ENCODE measurements at regions not wholly inside any gene's neighbourhood (a gene's known extent, or its start where the extent isn't known, plus 50 kb on each side); places are given as distances from the start of the nearest gene placed in this dataset.

DNA sequence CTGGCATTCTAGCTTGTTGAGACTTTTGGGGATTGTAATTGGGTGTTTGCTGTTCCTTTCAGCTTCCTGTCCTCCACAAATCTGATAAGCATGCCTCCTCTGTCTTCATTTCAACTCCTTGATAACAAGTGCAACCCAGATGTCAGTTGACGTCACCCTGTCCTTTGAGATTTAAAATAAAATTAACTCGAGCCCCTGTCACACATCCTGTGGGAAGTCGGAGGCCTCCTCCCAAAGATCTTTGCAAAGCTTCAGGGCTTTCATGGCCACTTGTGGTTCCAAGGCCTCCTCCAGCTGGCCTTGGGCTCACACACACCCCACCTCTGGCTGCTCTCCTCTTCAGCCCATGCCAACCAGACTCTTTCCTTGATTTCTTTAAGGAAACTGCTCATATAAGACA, 69.9 kb upstream of the ITGA6 start:
- no peak for DNase-seq (ENCODE audit: low read depth)
- TF ChIP-seq, protein P1, sequence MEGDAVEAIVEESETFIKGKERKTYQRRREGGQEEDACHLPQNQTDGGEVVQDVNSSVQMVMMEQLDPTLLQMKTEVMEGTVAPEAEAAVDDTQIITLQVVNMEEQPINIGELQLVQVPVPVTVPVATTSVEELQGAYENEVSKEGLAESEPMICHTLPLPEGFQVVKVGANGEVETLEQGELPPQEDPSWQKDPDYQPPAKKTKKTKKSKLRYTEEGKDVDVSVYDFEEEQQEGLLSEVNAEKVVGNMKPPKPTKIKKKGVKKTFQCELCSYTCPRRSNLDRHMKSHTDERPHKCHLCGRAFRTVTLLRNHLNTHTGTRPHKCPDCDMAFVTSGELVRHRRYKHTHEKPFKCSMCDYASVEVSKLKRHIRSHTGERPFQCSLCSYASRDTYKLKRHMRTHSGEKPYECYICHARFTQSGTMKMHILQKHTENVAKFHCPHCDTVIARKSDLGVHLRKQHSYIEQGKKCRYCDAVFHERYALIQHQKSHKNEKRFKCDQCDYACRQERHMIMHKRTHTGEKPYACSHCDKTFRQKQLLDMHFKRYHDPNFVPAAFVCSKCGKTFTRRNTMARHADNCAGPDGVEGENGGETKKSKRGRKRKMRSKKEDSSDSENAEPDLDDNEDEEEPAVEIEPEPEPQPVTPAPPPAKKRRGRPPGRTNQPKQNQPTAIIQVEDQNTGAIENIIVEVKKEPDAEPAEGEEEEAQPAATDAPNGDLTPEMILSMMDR (IDR thresholded peaks at IDR 0.05; ENCODE audit: insufficient read depth, low read depth, low read length): no peak
- H3K4me3 ChIP-seq (ENCODE audit: low read depth, low read length): no peak overlapping the region

- H3K4me3 ChIP-seq (ENCODE audit: low read depth, low read length): no peak overlapping the region
- TF ChIP-seq, protein P1 (IDR thresholded peaks at IDR 0.05; ENCODE audit: insufficient read depth, low read depth, low read length): no peak
- no peak for DNase-seq (ENCODE audit: low read depth)
Measured at GRCh38 chr2:172358691-172359556, 68.5 kb upstream of the ITGA6 start.

GRCh38 chr2:172361360-172361759, 66.0 kb upstream of the ITGA6 start:
- TF ChIP-seq, protein P1 (IDR thresholded peaks at IDR 0.05; ENCODE audit: insufficient read depth, low read depth, low read length): no peak
- H3K4me3 ChIP-seq (ENCODE audit: low read depth, low read length): no peak overlapping the region
- peak; percentile 42 for DNase-seq (ENCODE audit: low read depth)

- no peak overlapping the region for H3K4me3 ChIP-seq (ENCODE audit: low read depth, low read length)
- no peak for DNase-seq (ENCODE audit: low read depth)
- TF ChIP-seq, protein P1 (IDR thresholded peaks at IDR 0.05; ENCODE audit: insufficient read depth, low read depth, low read length): no peak
Measured at GRCh38 chr2:172361840-172362239, 65.5 kb upstream of the ITGA6 start.

- no peak overlapping the region for H3K4me3 ChIP-seq (ENCODE audit: low read depth, low read length)
- TF ChIP-seq, protein P1 (IDR thresholded peaks at IDR 0.05; ENCODE audit: insufficient read depth, low read depth, low read length): no peak
- no peak for DNase-seq (ENCODE audit: low read depth)
Measured at GRCh38 chr2:172364261-172364660, 63.1 kb upstream of the ITGA6 start.

DNA sequence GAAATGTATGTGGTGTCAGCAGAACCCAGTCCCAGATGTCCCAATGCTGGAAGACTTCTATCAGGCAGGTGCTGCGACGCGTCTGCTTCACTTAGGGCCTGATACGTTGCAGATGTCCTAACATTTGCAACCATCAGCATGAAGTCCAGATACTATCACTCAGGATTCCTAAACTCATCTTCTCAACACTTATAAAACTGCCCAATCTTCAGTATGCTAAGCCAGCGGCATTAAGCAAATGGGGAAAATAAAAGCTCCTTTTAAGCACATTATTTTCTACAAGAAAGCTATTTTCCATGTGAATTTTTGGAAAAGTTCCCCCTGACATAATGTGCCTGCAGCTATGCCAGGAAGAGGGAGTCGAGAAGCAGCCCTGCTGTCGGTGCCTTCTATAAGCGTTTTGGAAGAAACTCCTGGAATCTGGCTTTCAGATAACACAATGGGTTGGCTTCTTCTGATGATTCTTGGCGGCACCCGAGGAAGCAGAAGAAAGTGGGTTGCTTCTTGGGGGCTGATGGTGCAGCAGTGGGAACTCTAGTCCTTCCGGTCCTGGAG, 60.7 kb upstream of the ITGA6 start:
- DNase-seq (ENCODE audit: low read depth): no peak
- TF ChIP-seq, protein P1 (IDR thresholded peaks at IDR 0.05; ENCODE audit: insufficient read depth, low read depth, low read length): no peak

More for the DNA sequence above, 60.7 kb upstream of the ITGA6 start:
- no peak overlapping the region for H3K4me3 ChIP-seq (ENCODE audit: low read depth, low read length)

Data from fibroblast of villous mesenchyme (primary cell).